ENCODE measurements at regions not wholly inside any gene's neighbourhood (a gene's known extent, or its start where the extent isn't known, plus 50 kb on each side); places are given as distances from the start of the nearest gene placed in this dataset.

- H3K27me3 Mint-ChIP-seq: peaks cover 0 to 4% of the 10 kb centered on the region in 2 donors
- no peaks in the 10 kb centered on the region for H3K36me3 Mint-ChIP-seq
- Histone ChIP-seq H3K9me3 (ENCODE audit: low read length) (no peaks in the 10 kb centered on the region), H3K27ac (ENCODE audit: low read depth, low read length) (no peak overlapping the region), H3K36me3 (ENCODE audit: insufficient read depth, low read length) (no peaks in the 10 kb centered on the region), H3K4me1 (ENCODE audit: insufficient read depth, low read length) (no peaks in the 10 kb centered on the region), H3K27me3 (ENCODE audit: insufficient read depth, low read length, poor library complexity, severe bottlenecking) (no peaks in the 10 kb centered on the region), H3K4me3 (ENCODE audit: low read length) (no peak overlapping the region)
- H3K27ac Mint-ChIP-seq: peak overlapping the region in 1 of 8 donors; percentile 26
- no peaks in the 10 kb centered on the region for H3K4me1 Mint-ChIP-seq
- CTCF ChIA-PET: no interaction called here
- H3K9me3 Mint-ChIP-seq: peaks cover 0 to 5% (median 2%) of the 10 kb centered on the region in 5 donors
- POLR2A ChIA-PET: no interaction called here
- no peak overlapping the region for H3K4me3 Mint-ChIP-seq
- DNase-seq: no peak
Observed at GRCh38 chr9:75616841-75617566, 273.5 kb upstream of the PCSK5 start.

GRCh38 chr9:75623462-75623861, 267.0 kb upstream of the PCSK5 start:
- CTCF ChIA-PET: no interaction called here
- no peak for DNase-seq

GRCh38 chr9:75624998-75625397, 265.5 kb upstream of the PCSK5 start:
- H3K27ac ChIP-seq (ENCODE audit: low read depth, low read length): no peak overlapping the region
- H3K27ac Mint-ChIP-seq: no peak overlapping the region

More at GRCh38 chr9:75623462-75623861, 267.0 kb upstream of the PCSK5 start:
- H3K27me3 ChIP-seq (ENCODE audit: insufficient read depth, low read length, poor library complexity, severe bottlenecking): no peaks in the 10 kb centered on the region
- Mint-ChIP-seq H3K4me3 (no peak overlapping the region), H3K27ac (no peak overlapping the region), H3K36me3 (no peaks in the 10 kb centered on the region), H3K9me3 (peaks cover 0 to 8% (median 2%) of the 10 kb centered on the region in 5 donors), H3K4me1 (no peaks in the 10 kb centered on the region), H3K27me3 (peaks cover 0 to 2% of the 10 kb centered on the region in 2 donors)
- no peaks in the 10 kb centered on the region for H3K36me3 ChIP-seq (ENCODE audit: insufficient read depth, low read length)
- H3K27ac ChIP-seq (ENCODE audit: low read depth, low read length): no peak overlapping the region
- H3K4me1 ChIP-seq (ENCODE audit: insufficient read depth, low read length): no peaks in the 10 kb centered on the region
- H3K9me3 ChIP-seq (ENCODE audit: low read length): no peaks in the 10 kb centered on the region
- POLR2A ChIA-PET: no interaction called here
- no peak overlapping the region for H3K4me3 ChIP-seq (ENCODE audit: low read length)

GRCh38 chr9:75626860-75627259, 263.6 kb upstream of the PCSK5 start:
- H3K9me3 Mint-ChIP-seq: peaks cover 0 to 8% (median 0%) of the 10 kb centered on the region in 5 donors
- no peak overlapping the region for H3K27ac ChIP-seq (ENCODE audit: low read depth, low read length)
- POLR2A ChIA-PET: no interaction called here

More at GRCh38 chr9:75624998-75625397, 265.5 kb upstream of the PCSK5 start:
- no peaks in the 10 kb centered on the region for H3K36me3 Mint-ChIP-seq
- no peaks in the 10 kb centered on the region for H3K4me1 Mint-ChIP-seq
- no peak for DNase-seq
- H3K4me1 ChIP-seq (ENCODE audit: insufficient read depth, low read length): no peaks in the 10 kb centered on the region
- no peak overlapping the region for H3K4me3 Mint-ChIP-seq
- no peaks in the 10 kb centered on the region for H3K36me3 ChIP-seq (ENCODE audit: insufficient read depth, low read length)
- ChIA-PET CTCF (no interaction called here), POLR2A (no interaction called here)
- H3K27me3 ChIP-seq (ENCODE audit: insufficient read depth, low read length, poor library complexity, severe bottlenecking): no peaks in the 10 kb centered on the region
- H3K27me3 Mint-ChIP-seq: peaks cover 0 to 2% of the 10 kb centered on the region in 2 donors
- H3K9me3 ChIP-seq (ENCODE audit: low read length): no peaks in the 10 kb centered on the region
- no peak overlapping the region for H3K4me3 ChIP-seq (ENCODE audit: low read length)
- H3K9me3 Mint-ChIP-seq: peaks cover 0 to 8% (median 2%) of the 10 kb centered on the region in 5 donors

DNA sequence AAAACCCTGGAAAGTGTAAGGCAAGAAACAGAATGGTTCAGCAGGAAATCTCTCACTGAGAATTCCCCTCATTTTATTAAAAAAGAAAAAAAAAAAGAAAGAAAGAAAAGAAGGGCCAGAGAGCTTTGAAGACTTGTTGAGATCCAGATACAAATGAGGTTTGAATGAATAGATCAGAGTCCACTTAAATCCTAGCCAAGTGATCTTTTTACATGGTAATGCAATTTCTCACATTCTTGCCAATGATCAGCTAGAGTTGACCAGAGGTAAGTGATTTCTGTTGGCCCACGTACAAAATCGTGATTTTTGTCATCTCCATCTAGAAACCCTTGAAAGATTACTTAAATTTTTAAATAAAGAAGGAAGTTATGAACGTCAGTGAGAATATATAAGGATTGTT, 261.5 kb upstream of the PCSK5 start:
- DNase-seq: no peak
- ChIA-PET POLR2A (no interaction called here), CTCF (no interaction called here)
- Mint-ChIP-seq H3K27ac (no peak overlapping the region), H3K9me3 (peaks cover 0 to 3% (median 0%) of the 10 kb centered on the region in 5 donors), H3K36me3 (no peaks in the 10 kb centered on the region), H3K4me3 (no peak overlapping the region), H3K27me3 (peaks cover 0 to 2% of the 10 kb centered on the region in 2 donors), H3K4me1 (no peaks in the 10 kb centered on the region)
- Histone ChIP-seq H3K4me1 (ENCODE audit: insufficient read depth, low read length) (no peaks in the 10 kb centered on the region), H3K27ac (ENCODE audit: low read depth, low read length) (no peak overlapping the region), H3K27me3 (ENCODE audit: insufficient read depth, low read length, poor library complexity, severe bottlenecking) (no peaks in the 10 kb centered on the region), H3K36me3 (ENCODE audit: insufficient read depth, low read length) (no peaks in the 10 kb centered on the region), H3K9me3 (ENCODE audit: low read length) (no peaks in the 10 kb centered on the region), H3K4me3 (ENCODE audit: low read length) (no peak overlapping the region)

More at GRCh38 chr9:75626860-75627259, 263.6 kb upstream of the PCSK5 start:
- Mint-ChIP-seq H3K27ac (no peak overlapping the region), H3K27me3 (peaks cover 0 to 2% of the 10 kb centered on the region in 2 donors), H3K4me1 (no peaks in the 10 kb centered on the region), H3K36me3 (no peaks in the 10 kb centered on the region), H3K4me3 (no peak overlapping the region)
- Histone ChIP-seq H3K4me3 (ENCODE audit: low read length) (no peak overlapping the region), H3K27me3 (ENCODE audit: insufficient read depth, low read length, poor library complexity, severe bottlenecking) (no peaks in the 10 kb centered on the region), H3K9me3 (ENCODE audit: low read length) (no peaks in the 10 kb centered on the region), H3K36me3 (ENCODE audit: insufficient read depth, low read length) (no peaks in the 10 kb centered on the region), H3K4me1 (ENCODE audit: insufficient read depth, low read length) (no peaks in the 10 kb centered on the region)
- no peak for DNase-seq
- CTCF ChIA-PET: no interaction called here

GRCh38 chr9:75633451-75634057, 256.9 kb upstream of the PCSK5 start:
- no peak overlapping the region for H3K4me3 Mint-ChIP-seq
- Histone ChIP-seq H3K36me3 (ENCODE audit: insufficient read depth, low read length) (no peaks in the 10 kb centered on the region), H3K27ac (ENCODE audit: low read depth, low read length) (no peak overlapping the region), H3K4me3 (ENCODE audit: low read length) (no peak overlapping the region), H3K27me3 (ENCODE audit: insufficient read depth, low read length, poor library complexity, severe bottlenecking) (no peaks in the 10 kb centered on the region), H3K4me1 (ENCODE audit: insufficient read depth, low read length) (no peaks in the 10 kb centered on the region), H3K9me3 (ENCODE audit: low read length) (no peaks in the 10 kb centered on the region)
- no peaks in the 10 kb centered on the region for H3K27me3 Mint-ChIP-seq
- CTCF ChIA-PET: no interaction called here
- no peak for DNase-seq
- H3K27ac Mint-ChIP-seq: no peak overlapping the region
- no peaks in the 10 kb centered on the region for H3K9me3 Mint-ChIP-seq
- POLR2A ChIA-PET: no interaction called here
- H3K36me3 Mint-ChIP-seq: no peaks in the 10 kb centered on the region
- no peaks in the 10 kb centered on the region for H3K4me1 Mint-ChIP-seq

DNA sequence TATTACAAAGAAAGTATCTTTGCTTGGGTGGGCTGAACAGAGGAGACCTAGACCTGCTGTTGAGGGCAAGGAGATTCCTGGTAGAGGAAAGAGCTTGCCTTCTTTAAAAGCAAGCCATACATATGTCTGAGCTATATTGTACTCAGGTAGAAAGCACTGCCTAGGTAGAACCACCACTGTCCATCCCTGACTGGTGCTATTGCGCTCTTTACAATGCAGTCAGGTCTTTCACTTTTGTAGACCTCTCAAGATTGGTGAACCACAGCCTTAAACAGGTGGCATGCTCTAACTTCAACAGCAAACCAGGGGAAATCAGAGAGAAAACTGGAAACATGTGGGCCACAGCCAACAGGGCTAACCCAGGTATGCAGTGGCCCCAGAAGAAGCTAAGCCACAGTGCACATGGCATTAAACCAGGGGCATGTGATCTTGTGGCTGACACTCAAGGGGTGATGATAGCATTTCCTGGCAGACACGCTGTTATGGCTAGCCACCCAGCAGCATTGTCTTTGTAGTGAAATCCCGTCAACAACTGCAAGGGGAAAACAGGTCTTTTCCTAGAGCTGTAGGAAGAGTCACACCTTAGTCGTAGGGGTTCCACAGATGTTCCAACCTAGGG, 253.9 kb upstream of the PCSK5 start:
- Mint-ChIP-seq H3K4me3 (no peak overlapping the region), H3K36me3 (no peaks in the 10 kb centered on the region), H3K27me3 (no peaks in the 10 kb centered on the region), H3K9me3 (no peaks in the 10 kb centered on the region), H3K27ac (no peak overlapping the region), H3K4me1 (no peaks in the 10 kb centered on the region)
- no peaks in the 10 kb centered on the region for H3K9me3 ChIP-seq (ENCODE audit: low read length)
- H3K27me3 ChIP-seq (ENCODE audit: insufficient read depth, low read length, poor library complexity, severe bottlenecking): no peaks in the 10 kb centered on the region
- ChIA-PET CTCF (no interaction called here), POLR2A (no interaction called here)
- no peak overlapping the region for H3K4me3 ChIP-seq (ENCODE audit: low read length)
- no peaks in the 10 kb centered on the region for H3K4me1 ChIP-seq (ENCODE audit: insufficient read depth, low read length)
- no peak for DNase-seq
- H3K27ac ChIP-seq (ENCODE audit: low read depth, low read length): no peak overlapping the region
- H3K36me3 ChIP-seq (ENCODE audit: insufficient read depth, low read length): no peaks in the 10 kb centered on the region

- Histone ChIP-seq H3K4me1 (ENCODE audit: insufficient read depth, low read length) (no peaks in the 10 kb centered on the region), H3K27me3 (ENCODE audit: insufficient read depth, low read length, poor library complexity, severe bottlenecking) (no peaks in the 10 kb centered on the region), H3K4me3 (ENCODE audit: low read length) (no peak overlapping the region), H3K36me3 (ENCODE audit: insufficient read depth, low read length) (no peaks in the 10 kb centered on the region), H3K27ac (ENCODE audit: low read depth, low read length) (no peak overlapping the region), H3K9me3 (ENCODE audit: low read length) (no peaks in the 10 kb centered on the region)
- Mint-ChIP-seq H3K27ac (no peak overlapping the region), H3K36me3 (no peaks in the 10 kb centered on the region), H3K9me3 (no peaks in the 10 kb centered on the region), H3K4me3 (no peak overlapping the region), H3K27me3 (no peaks in the 10 kb centered on the region), H3K4me1 (no peaks in the 10 kb centered on the region)
- POLR2A ChIA-PET: no interaction called here
- DNase-seq: no peak
- CTCF ChIA-PET: no interaction called here
Observed at GRCh38 chr9:75639971-75640610, 250.4 kb upstream of the PCSK5 start.
